Activated effector memory CD4-positive, alpha-beta T cell treated with anti-CD3 and anti-CD28 coated beads, Interleukin-2, amount 50 U/mL, for 16 hours (primary cell): ENCODE measurements at regions not wholly inside any gene's neighbourhood (a gene's known extent, or its start where the extent isn't known, plus 50 kb on each side); places are given as distances from the start of the nearest gene placed in this dataset.
"Not testable (repeated sequence)": the region's sequence is repeated elsewhere in the genome, so short reads cannot be mapped to it uniquely, and the experiment has no call there.

Source experiments
- DNase-seq: peaks from one replicate; pipeline ENCODE4 v3.0.0-alpha.2; 2020

DNA sequence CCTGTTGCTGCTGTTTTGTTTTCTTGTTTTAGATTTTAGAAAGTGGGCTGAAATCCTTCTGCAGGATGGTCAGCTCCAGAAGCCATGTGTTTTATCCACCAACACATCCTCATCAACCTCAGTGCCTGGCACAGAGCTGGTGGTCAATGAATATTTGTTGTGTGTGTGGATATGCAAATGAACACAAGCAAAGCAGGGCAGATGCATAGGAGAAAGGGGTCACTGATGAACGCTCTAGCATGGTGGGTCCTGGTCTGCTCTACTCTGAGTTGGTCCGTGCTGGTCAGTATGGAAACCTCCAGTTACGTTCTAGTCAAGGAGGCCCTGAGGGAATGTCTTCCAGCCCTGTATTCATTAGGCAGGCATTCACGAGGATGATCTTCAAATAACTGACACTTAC is 682.5 kb downstream of the QKI start:
- no peak for DNase-seq

DNA sequence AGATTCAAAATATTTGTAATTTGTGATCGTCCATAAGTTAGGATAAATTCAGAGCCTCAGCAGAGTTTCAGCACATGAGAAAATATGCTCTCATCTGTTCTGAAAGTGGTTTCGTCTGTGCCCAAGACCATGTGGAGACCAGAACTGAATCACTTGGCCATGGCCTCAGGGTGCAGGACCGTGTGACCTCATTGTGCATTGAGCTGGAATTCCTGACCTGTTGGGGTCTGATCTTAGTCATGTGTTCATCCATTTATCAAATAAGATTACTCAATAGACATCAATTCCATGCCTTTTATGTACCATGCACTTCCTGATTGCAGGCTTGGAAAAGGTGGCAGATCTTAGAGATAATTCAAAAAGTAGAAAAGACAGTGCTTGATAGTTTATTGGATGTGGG is 680.5 kb downstream of the QKI start:
- DNase-seq, result no peak

DNA sequence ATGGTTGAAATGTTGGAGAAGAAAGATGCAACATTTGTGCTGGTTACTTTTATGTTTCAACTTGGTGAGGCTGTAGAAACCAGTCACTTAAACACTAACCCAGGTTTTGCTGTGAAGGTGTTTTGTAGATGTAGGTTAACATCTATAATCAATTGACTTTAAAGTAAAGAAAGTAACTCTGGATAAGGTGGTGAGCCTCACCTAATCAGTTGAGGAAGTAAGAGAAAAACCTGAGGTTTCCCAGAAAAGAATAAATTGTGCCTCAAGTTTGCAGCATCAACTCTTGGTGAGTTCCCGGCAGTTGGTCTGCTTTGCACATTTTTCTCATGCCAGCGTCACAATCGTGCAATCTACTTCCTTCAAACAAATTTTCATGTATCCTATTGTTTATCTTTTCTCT is 673.4 kb downstream of the QKI start:
- no peak for DNase-seq

DNA sequence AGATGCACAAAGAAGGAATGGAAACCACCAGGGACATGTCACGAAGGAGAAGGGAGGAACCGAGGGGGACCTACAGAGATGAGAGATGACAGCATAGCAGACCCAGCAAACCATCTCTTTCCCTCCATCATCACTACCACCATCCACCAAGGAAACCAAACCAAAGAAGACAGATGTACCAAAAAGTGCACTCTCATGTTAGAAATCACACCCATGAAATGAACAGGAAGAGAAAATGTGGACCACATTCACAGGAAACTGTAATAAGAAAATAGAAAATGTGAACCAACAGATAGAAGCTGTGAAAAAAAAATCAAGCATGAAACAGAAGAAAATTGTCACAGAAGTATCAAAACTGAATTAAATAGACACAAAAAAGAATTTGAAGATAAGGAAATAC is 672.7 kb downstream of the QKI start:
- DNase-seq, result no peak

DNA sequence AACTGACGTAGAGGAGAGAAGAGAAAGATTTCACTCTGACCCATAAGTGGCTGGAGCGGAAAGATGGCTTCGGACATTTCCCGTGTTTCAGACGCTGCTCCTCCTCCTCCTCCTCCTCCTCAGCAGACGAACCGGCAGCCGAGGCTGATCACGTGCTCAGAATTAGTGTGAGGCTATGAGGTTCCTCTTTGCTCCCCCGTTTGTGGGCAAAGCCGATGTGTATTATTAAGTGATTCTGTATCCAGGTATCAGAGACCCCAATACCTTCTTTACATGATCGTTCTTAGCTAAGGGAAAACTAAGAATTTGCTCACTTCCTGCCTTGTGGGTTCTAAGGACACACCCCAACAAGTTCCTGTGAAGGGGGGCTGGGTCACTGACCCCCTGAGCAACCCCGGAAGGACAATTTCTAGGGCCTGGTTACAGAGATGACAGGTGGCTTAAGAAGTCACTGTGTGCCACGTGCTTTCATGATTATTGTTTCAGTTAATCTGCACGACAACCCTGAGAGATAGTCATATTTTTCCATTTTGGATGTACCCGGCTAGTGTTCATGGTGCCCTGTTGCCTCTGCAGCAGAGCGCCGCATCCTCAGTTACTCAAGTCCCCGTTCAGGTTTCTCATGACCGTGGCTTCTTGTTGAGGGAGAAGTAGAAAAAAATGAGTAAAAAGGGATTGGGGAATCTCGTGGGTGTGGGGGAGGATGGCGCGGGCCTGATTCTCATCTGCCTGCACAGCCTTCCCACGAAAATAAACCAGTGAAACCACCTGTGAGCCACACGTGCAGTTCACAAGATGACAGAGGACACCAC is 671.8 kb downstream of the QKI start:
- DNase-seq, result no peak

DNA sequence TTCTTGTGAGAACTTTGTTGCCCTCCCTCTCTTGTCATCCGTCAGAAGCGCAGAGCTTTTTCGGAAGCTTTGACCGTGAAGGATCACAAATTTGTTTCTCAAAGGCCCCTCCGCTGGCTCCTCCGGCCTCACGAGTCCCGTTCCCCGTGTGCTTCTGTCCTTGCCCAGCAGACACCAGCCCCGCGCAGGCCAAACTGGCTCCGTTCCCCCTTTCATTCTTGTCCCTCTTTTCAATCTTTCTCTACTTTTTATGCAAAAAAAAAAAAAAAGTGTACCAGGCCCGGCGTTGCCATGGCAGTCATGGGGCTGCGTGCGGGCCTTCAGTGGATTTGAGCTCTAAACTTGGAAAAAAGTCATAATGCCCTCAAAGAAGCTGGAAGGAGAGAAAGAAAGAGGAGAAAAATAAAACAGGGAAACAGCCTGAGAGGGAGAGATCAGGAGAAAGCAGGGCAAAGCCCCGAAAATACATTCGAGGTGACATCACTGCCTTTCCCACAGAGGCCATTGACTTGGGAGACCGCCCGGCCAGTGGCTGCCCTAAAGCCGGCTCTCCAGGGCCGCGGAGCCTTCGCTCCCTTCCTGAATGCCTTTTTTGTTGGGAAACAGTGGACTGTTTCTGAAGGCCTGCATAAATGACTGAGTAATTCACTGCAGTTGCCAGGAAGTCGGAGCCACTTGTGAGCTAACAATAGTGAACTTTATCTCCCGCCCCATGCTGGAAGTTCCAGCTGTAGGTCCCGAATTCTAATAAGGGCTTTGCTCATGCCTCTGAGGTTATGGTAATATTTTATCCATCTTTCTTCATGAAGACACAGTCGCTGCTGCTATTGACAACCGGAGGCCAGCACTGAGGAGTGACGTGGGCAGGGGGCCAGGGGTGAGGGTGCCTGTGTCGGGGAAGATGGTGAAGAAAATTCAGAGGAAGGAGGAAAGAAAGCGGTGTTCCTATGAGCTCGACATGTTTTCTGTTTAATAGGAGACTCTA is 670.9 kb downstream of the QKI start:
- DNase-seq, result no peak

DNA sequence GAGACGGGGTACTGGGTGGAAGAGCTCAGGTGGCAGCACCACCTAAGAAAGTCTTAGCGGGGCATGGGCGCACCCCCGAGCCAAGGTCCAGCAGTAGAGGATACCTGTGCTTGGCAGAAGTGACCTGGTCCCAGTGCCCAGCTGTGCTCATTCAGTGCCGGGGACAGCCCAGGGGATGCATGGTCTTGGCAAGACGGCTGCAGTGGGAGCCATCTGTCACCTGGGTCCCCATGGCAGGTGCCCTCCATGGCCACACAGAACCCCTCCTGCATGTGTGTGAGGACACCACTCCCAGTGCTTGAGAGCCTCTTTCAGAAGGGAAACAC is 664.7 kb downstream of the QKI start:
- DNase-seq, result no peak

DNA sequence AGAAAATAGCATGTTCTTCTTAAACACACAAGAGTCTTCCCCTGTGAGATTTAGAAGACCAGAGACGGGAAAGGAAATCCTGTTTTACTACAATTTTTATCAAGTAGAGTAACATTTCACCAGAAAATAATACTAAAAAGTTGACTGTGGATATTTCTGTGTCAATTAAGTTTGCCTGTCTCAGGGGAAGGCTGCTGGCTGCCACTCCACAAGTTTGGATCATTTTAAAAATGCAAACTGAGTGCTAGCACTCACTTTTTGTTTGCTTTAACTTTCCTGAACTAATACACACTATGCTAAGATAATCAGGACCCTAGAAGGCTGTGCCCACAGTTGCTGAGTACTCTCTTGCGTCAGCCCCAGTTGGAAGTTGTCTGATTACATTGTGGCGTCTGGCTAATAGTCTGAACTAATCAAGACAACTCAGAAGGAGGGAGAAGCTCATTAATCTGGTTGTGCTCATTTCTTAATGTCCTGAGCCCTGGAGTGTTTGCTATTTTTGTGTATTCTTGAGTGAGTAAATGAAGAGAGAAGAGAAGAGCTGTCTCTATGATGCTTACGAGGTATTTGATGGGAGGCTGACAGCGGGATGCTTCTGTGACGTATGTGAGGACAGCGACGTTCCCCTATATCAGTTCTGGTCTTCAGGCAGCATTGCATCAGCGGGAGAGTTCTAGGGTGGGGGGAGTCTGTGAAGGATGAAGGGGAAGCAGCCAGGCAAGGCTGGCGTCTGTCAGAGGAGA is 664.2 kb downstream of the QKI start:
- no peak for DNase-seq

DNA sequence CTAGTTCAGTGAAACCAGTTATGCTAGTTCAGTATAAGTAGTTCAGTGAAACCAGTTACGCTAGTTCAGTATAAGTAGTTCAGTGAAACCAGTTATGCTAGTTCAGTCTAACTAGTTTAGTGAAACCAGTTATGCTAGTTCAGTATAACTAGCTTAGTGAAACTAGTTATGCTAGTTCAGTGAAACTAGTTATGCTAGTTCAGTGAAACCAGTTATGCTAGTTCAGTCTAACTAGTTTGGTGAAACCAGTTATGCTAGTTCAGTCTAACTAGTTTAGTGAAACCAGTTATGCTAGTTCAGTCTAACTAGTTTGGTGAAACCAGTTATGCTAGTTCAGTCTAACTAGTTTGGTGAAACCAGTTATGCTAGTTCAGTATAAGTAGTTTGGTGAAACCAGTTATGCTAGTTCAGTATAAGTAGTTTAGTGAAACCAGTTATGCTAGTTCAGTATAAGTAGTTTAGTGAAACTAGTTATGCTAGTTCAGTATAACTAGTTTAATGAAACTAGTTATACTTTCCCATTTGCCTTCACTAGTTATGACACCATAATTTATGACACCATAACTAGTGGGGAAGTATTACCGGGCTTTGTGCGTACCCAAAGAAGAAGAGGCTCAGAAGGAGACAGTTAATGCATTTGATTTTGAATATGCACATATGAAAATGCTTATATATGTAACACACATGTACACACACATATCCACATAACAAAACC is 662.5 kb downstream of the QKI start:
- DNase-seq, result not testable (repeated sequence)

DNA sequence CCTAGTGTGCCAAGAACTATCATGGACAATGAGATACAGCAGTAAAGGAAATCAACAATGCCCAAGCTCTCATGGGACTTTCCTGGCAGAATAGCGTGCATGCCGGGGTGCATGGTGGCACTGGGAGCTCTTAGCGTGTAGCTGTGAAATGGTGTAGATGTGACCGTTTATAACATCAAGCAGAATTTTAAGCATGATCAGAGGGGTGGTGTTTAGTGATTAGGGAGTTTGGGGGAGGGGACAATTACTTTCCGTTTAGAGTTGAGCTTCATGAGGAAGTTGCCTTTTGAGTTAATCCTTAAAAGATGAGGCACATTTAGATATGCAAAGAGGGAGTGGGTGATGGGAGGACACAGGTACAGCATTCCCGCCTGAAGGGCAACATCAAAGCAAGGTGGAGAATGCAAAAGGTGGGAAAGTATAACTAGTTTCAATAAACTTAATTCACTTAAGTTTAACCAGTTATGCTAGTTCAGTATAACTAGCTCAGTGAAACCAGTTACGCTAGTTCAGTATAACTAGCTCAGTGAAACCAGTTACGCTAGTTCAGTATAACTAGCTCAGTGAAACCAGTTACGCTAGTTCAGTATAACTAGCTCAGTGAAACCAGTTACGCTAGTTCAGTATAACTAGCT is 661.6 kb downstream of the QKI start:
- no peak for DNase-seq

DNA sequence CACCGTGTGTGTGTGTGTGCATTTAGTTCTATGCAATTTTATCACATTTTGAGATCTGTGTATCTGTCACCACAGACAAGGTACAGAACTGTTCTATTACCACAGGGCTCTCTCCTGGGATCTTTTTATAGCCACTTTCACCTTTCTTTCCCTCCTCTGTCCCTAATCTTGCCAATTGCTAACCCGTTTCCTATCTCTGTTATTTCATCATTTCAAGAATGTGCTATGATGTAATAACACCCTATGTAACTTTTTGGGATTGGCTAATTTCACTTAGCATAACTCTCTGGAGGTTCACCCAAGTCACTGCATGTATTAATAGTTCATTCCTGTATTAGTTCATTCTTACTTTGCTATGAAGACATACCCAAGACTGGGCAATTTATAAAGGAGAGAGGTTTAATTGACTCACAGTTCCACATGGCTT is 657.7 kb downstream of the QKI start:
- no peak for DNase-seq

DNA sequence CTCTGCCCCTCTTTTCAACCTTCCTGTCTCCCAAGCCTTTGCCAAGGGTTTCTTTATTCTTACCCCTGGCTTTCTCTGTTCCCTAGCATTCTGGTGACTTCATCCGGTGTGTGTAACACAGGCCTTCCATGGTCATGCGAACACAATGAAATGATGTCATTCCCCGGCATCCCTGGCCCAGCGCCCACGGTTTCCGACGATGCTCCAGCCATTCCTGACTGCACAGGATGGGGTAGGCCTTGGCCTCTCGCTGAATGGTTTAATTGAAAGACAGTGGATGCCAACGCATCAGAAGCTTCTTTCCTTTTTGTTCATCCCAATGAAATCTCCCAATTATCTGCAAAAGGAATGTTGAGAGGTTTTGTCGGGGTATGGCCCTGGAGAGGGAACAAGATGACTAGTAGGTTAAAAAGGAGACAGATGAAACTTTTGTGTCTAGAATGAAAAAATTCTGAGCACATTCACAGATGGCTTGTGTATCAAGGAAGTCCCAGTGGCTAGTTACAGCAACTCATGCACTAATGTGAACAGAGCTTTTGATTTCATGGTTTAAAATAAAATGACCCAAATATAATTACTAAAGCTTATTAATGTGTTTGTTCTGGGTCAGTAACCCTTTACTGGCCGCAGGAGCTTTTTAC is 655.0 kb downstream of the QKI start:
- no peak for DNase-seq

DNA sequence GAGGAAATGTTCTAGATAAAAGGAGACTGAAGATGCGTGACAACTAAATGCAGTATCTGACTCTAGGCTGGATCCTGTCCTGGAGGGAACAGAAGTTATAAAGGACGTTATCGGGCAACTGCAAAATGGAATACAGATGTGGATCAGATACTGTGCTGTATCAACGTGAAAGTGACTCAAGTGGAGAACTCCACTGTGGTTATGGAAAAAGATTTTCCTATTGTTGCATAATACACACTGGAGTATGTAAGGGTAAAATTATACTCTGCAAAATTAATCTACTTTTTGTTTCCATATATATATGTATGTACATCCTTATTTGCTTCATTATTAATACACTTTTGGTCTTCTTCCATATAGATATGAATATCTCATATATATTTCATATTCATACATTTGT is 654.0 kb downstream of the QKI start:
- no peak for DNase-seq

DNA sequence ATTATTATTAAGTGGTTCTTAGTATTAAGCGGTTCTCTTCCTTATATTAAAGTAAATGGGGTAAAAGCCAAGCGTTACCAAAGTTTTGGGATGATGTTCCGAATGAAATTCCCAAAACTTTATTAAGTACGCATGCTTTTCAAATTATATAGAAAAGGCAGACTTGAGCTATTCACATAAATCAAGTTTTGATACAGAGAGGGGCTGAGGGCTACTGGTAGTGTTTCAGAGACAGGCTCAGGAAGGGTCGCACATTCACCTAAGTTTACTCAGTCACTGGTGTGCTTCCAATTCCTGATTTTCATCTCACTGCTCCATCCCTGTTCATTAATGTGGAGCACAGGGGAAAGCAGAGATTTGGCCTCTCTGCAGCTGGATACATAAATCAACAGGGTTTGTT is 652.2 kb downstream of the QKI start:
- DNase-seq, result no peak

DNA sequence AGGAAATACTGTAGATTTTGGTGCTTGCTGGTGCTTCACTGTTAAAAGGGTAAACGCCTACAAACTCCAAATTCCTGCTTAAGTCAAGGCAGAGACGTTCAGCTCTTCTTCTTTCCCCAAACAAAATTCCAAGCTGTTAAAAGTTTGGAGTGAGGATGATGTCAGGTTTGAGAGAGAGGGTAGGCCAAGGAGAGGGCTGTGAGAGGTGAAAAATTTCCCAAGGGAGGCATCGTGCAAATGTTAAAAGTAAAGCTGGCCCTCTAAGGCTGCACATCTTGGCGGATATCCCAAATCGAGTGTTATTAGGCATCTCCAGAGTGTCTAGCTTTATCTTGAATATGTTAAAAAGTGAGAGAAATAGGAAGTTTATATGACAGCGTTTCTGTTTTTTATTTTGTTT is 651.8 kb downstream of the QKI start:
- DNase-seq, result no peak

DNA sequence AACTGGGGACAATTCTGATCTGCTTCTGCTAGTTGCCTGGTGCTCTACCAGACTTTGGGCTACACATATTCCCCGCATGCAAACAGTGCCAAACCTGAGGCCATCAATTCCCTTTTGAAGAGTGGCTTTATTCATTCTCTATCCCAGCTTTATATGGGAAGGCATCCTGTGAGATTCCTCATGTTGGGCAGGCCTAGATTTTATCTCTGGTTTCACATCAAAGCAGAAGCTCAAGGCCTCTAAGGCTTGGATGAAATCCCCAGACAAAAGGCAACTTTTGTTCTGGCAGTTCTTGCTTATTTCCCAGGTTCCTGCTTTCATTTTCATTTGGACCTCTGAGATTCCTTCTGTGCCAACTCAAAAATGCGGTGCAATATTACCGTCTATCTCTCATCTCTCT is 648.8 kb downstream of the QKI start:
- no peak for DNase-seq

DNA sequence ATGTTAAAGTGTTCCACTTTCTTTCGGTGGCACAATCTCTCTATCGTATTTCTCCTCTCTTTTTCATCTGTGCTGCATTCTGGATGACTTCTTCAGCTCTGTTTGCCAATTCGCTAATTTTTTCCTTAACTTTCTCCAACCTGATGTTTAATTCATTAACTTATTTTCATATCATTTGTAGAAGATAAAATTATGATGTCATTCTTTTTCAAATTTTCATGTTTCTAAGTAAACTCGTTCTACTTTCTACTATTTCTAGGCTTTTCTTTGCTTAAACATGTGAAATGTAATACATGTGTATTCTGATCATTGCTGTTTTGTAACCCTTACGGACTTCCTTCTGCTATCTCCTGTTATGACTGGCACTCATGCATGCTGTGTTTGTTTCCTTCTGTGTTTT is 648.4 kb downstream of the QKI start:
- DNase-seq, result no peak

DNA sequence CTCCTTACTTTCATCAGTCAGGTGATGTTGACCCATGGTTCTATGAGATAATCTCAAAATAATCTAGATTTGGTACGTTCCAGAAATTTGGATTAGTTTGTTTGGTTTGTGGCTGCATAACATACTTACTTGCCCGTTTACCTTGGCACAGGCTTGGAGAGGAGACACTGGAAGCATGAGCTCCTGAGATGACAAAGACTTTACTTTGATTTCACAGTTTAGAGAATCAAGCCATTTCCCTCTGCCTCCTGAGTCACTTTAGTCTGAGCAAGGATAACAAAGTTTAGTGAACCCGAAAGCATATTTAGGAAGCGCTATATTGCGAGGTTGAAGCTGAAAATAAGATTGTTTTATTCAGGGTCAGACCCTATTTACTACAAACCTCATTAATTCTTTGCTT is 643.4 kb downstream of the QKI start:
- DNase-seq, result no peak

DNA sequence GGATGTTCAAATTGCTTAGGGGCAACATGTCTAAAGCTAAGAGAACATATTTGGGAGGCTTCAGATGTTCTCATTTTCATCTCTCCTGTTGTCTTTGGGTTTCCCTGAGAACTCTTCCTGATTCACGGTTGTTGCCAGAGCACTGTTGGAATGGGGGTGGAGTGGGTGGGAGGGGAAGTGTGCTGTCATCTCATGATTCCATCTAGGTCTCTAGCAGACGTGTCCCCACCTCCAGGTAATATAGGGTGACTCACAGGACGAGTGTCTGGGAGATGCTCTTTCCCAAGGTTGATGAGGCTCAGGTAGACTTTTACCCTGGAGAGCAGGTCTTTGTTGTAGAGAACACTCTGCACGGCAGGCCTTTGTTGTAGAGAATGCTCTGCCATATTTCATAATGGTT is 636.9 kb downstream of the QKI start:
- no peak for DNase-seq

DNA sequence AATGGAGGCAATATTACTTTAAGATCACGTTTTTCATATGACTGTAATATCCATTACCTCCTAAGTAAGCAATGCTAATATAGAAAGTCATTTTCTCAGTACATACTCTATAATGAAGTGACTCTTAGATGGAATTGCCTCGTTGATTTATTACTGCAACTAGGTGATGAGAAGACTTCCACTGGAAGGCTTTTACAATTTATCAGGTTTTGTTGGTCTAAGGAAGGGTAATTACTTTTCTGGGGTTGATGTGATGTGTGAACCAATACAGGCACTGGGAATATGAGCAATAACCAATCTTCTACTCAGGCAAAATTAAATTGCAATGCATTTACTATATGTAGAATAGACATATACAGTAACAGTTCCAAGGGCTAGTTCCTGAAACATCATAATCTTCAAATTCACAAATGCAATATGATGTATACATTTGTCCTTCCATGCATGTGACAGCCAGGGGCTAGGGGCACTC is 635.0 kb downstream of the QKI start:
- DNase-seq, result no peak

DNA sequence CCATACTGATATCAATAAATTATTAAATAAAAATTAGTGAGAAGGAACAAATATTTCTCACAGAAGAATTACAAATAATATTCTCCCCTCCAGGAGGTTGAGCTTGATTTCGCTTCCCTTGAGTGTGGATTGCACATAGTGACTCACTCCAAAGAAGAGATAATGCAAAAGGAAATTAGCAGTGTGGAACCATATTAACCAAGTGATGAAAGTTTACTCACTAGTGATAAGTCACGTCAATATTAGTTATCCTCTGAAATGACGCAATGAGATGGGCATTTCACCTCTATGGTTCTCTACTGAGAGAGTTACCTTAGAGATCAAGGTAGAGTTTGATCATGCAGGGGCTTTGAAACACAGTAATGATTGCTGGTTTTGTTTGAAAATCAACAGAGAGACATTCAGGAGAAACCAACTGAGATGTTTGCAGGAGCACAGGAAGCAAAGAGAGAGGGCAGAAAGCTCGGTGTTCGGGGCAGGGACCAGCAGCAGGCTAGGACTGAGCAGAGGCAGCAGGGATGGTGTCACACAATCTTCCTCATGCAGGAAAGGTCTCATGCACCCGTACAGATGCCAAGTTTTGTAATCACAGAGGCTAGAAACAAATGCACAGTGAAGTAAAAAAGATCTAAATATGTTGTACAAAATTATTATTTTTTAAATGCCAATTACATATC is 634.5 kb downstream of the QKI start:
- DNase-seq, result no peak
